GM12878 (cell line): ENCODE measurements at regions not wholly inside any gene's neighbourhood (a gene's known extent, or its start where the extent isn't known, plus 50 kb on each side); places are given as distances from the start of the nearest gene placed in this dataset.

Experiments used
- ATAC-seq: fragments of 200-7000 bp; cut with Tn5 transposase; 3 replicates; pipeline ENCODE4 v1.9.1; 2020; ENCODE audit warnings: mild to moderate bottlenecking, moderate library complexity
- BruUV-seq: library from RNA; stranded (reverse); fragments of 400-500 nt; replicated peaks from 2 replicates; lab custom pipeline; 2021; lab: Mats Ljungman, UMichigan
- CTCF ChIA-PET: fragments of 300-600 bp; sonication (Branson Sonifier 250); formaldehyde crosslinking; extraction: SDS; loops from one replicate; lab custom pipeline; 2021; ENCODE audit warnings: inconsistent platforms; lab: Yijun Ruan, JAX
- POLR2A ChIA-PET: fragments of 350-600 bp; formaldehyde crosslinking; extraction: SDS; loops from one replicate; lab custom pipeline; 2021; ENCODE audit warnings: inconsistent platforms; lab: Charles Lee
- RAD21 ChIA-PET: fragments of 300-600 bp; sonication (Branson Sonifier 250); formaldehyde crosslinking; loops from one replicate; lab custom pipeline; 2023; ENCODE audit warnings: antibody characterized with exemption; ENCODE audit not compliant: unreplicated experiment; lab: Charles Lee
- SMC1A ChIA-PET: fragments of 300-600 bp; sonication (Branson Sonifier 250); formaldehyde crosslinking; loops from one replicate; lab custom pipeline; 2023; ENCODE audit not compliant: unreplicated experiment, uncharacterized antibody; lab: Charles Lee
- DNase-seq: peaks from one replicate; pipeline ENCODE4 v3.0.0-alpha.2; 2011; ENCODE audit warnings: low read depth, low spot score
- FAIRE-seq: peaks from 3 replicates; lab custom pipeline; 2011; peaks lifted over from hg19 to GRCh38; lab: Jason Lieb, UNC
- H2AFZ ChIP-seq: 2 replicates; pipeline ENCODE4 v1.6.0; 2011; ENCODE audit warnings: low read depth, low read length, control low read depth; ENCODE audit not compliant: control insufficient read depth
- H3K27ac ChIP-seq: 2 replicates; pipeline ENCODE4 v1.5.1; 2011; ENCODE audit warnings: control low read depth; ENCODE audit not compliant: control insufficient read depth, insufficient read depth
- H3K27me3 ChIP-seq, 2 experiments: replicated peaks in 1 of 2; 2 replicates each; pipeline versions ENCODE4 v1.6.0 to v1.6.1; 2011; ENCODE audit warnings: low read length in 1 of 2; ENCODE audit not compliant: control insufficient read depth in 2 of 2, insufficient read depth in 2 of 2
- H3K36me3 ChIP-seq, 2 experiments: 2 replicates each; pipeline ENCODE4 v1.5.1; 2011; ENCODE audit warnings: low read length in 1 of 2; ENCODE audit not compliant: control insufficient read depth in 2 of 2, insufficient read depth in 2 of 2
- H3K4me1 ChIP-seq: 2 replicates; pipeline ENCODE4 v1.6.1; 2011; ENCODE audit warnings: mild to moderate bottlenecking, low read length, moderate library complexity, mixed read lengths; ENCODE audit not compliant: control insufficient read depth, insufficient read depth
- H3K4me2 ChIP-seq: 2 replicates; pipeline ENCODE4 v1.6.0; 2011; ENCODE audit warnings: control low read depth; ENCODE audit not compliant: control insufficient read depth, insufficient read depth
- H3K4me3 ChIP-seq: fragments of 200-600 bp; sonication (generic); 2 replicates; pipeline ENCODE4 v1.5.1; 2016
- H3K79me2 ChIP-seq: 2 replicates; pipeline ENCODE4 v1.6.0; 2011; ENCODE audit warnings: low read length; ENCODE audit not compliant: control insufficient read depth, insufficient read depth
- H3K9ac ChIP-seq: 2 replicates; pipeline ENCODE4 v1.8.0; 2011; ENCODE audit warnings: low read length, control low read depth, mixed read lengths; ENCODE audit not compliant: control insufficient read depth, insufficient read depth
- H3K9me3 ChIP-seq: replicated peaks from 3 replicates; pipeline ENCODE4 v1.5.1; 2011; ENCODE audit warnings: mild to moderate bottlenecking, low read length; ENCODE audit not compliant: control insufficient read depth, insufficient read depth
- H4K20me1 ChIP-seq: 2 replicates; pipeline ENCODE4 v1.6.0; 2011; ENCODE audit not compliant: control insufficient read depth, insufficient read depth
- BCL11A ChIP-seq: IDR thresholded peaks from 2 replicates; pipeline ENCODE4 v1.6.1; 2011; ENCODE audit warnings: low read depth, low read length
- EED ChIP-seq: sonication (generic); IDR thresholded peaks from 2 replicates; pipeline ENCODE4 v1.6.1; 2016; ENCODE audit warnings: antibody characterized with exemption, low read depth
- ETV6 ChIP-seq, 2 experiments: fragments of 450-650 bp in 1 of 2; IDR thresholded peaks in 1 of 2; conservative IDR thresholded peaks in 1 of 2; 2 replicates each; pipeline ENCODE4 v1.6.1; 2014; ENCODE audit warnings: antibody characterized with exemption in 1 of 2, borderline replicate concordance in 1 of 2, low read depth in 1 of 2, mild to moderate bottlenecking in 1 of 2, moderate library complexity in 1 of 2
- GATAD2B ChIP-seq: fragments of 450-650 bp; conservative IDR thresholded peaks from 2 replicates; pipeline ENCODE4 v1.6.1; 2017; ENCODE audit warnings: low read depth, mild to moderate bottlenecking, moderate library complexity
- LARP7 ChIP-seq: fragments of 450-650 bp; IDR thresholded peaks from 2 replicates; pipeline ENCODE4 v1.6.1; 2017; ENCODE audit warnings: mild to moderate bottlenecking
- NFXL1 ChIP-seq: fragments of 450-650 bp; IDR thresholded peaks from 2 replicates; pipeline ENCODE4 v1.6.1; 2017; ENCODE audit warnings: antibody characterized with exemption, mild to moderate bottlenecking, borderline replicate concordance
- SIN3A ChIP-seq: IDR thresholded peaks from 2 replicates; pipeline ENCODE4 v1.6.1; 2012; ENCODE audit warnings: low read depth, low read length, improper control_type of control experiment
- ZSCAN29 ChIP-seq: fragments of 450-650 bp; IDR thresholded peaks from 2 replicates; pipeline ENCODE4 v1.6.1; 2017; ENCODE audit warnings: mild to moderate bottlenecking, moderate library complexity
- ZZZ3 ChIP-seq: IDR thresholded peaks from 2 replicates; pipeline ENCODE4 v1.6.1; 2011; ENCODE audit warnings: low read depth; ENCODE audit not compliant: control insufficient read depth, insufficient read length
- WGBS: methylation state at CpG from one replicate; pipeline ENCODE4 v1.1.6; 2016; ENCODE audit warnings: low lambda C conversion rate; ENCODE audit not compliant: insufficient replicate concordance, insufficient coverage; ENCODE audit errors: missing lambda C conversion rate; 5-methylcytosine and 5-hydroxymethylcytosine counted together
- in situ Hi-C: fragments of 300-500 bp; cut with MboI; formaldehyde crosslinking; loops from 9 replicates; pipeline ENCODE4 v1.14.3; 2018; ENCODE audit warnings: mixed read lengths
- intact Hi-C: fragments of 100-400 bp; cut with micrococcal nuclease; formaldehyde crosslinking; loops from one replicate; pipeline ENCODE4 v1.14.2; 2022; ENCODE audit not compliant: unreplicated experiment
- TF ChIP-seq, protein P1 (sequence below): fragments of 450-650 bp; IDR thresholded peaks from 2 replicates; pipeline ENCODE4 v1.6.1; 2014; ENCODE audit warnings: mild to moderate bottlenecking

GRCh38 chr6:132971676-132972075 lies 157.3 kb downstream of the RPS12 start:
- FAIRE-seq (no peak), DNase-seq (no peak), ATAC-seq (no peak)
- SMC1A ChIA-PET = interaction anchor here (3.3 kb wide), 1 partner anchor 10 kb away, joined by 10 read pairs; no protein-coding TSS in a partner anchor
- Histone ChIP-seq H2AFZ (no peak overlapping the region), H4K20me1 (no peaks in the 10 kb centered on the region), H3K4me3 (no peak overlapping the region), H3K9ac (no peak overlapping the region), H3K27ac (no peak overlapping the region), H3K9me3 (no peaks in the 10 kb centered on the region), H3K27me3 (no peaks in the 10 kb centered on the region), H3K4me1 (no peaks in the 10 kb centered on the region), H3K4me2 (no peak overlapping the region), H3K79me2 (no peaks in the 10 kb centered on the region), H3K36me3 (no peaks in the 10 kb centered on the region)
- in situ Hi-C loops = no loop called here
- TF ChIP-seq GATAD2B = no peak
- TF ChIP-seq ZSCAN29 = no peak
- no peak for TF ChIP-seq ZZZ3
- TF ChIP-seq LARP7 = no peak
- POLR2A ChIA-PET = no interaction called here
- intact Hi-C loops = no loop called here
- 59% methylated on average over 3 of the region's 3 CpGs for WGBS
- RAD21 ChIA-PET = no interaction called here
- CTCF ChIA-PET = interaction anchor here (3.8 kb wide), 1 partner anchor 10 kb away, joined by 24 read pairs; no protein-coding TSS in a partner anchor
- no TSS peak for BruUV-seq

DNA sequence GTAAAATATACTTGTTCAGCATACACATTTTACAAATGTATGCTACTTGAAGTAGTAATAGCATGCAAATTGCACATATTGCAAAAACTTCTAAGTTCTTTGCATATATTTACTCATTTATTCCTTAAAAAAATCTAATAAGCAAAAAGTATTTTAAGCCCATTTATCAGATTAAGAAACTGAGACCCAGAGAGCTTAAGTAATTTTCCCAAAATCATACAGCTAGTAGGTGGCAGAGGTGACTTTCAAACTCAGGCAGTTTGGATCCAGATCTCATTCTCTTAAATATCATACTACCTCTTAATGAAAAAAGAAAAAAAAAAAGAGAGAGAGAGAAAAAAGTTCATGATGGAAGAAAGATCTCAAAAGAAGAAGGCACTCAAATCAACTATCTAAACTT lies 157.9 kb downstream of the RPS12 start:
- no peaks in the 10 kb centered on the region for H3K9me3 ChIP-seq
- no peaks in the 10 kb centered on the region for H3K36me3 ChIP-seq
- in situ Hi-C loops (no loop called here), intact Hi-C loops (no loop called here)
- H3K79me2 ChIP-seq = no peaks in the 10 kb centered on the region
- POLR2A ChIA-PET = no interaction called here
- DNase-seq (no peak), ATAC-seq (no peak), FAIRE-seq (no peak)
- no peak overlapping the region for H2AFZ ChIP-seq
- no peaks in the 10 kb centered on the region for H3K27me3 ChIP-seq
- H3K9ac ChIP-seq = no peak overlapping the region
- no peaks in the 10 kb centered on the region for H4K20me1 ChIP-seq
- no TSS peak for BruUV-seq
- RAD21 ChIA-PET = no interaction called here
- no peak overlapping the region for H3K4me3 ChIP-seq
- CTCF ChIA-PET = interaction anchor here (3.8 kb wide), 1 partner anchor 10 kb away, joined by 24 read pairs; no protein-coding TSS in a partner anchor
- no peak overlapping the region for H3K27ac ChIP-seq
- no peak overlapping the region for H3K4me2 ChIP-seq
- SMC1A ChIA-PET = interaction anchor here (3.3 kb wide), 1 partner anchor 10 kb away, joined by 10 read pairs; no protein-coding TSS in a partner anchor
- TF ChIP-seq ZSCAN29 (no peak), EED (no peak), NFXL1 (no peak), SIN3A (no peak), ETV6 (conservative IDR thresholded peaks at IDR 0.05 in 1 of 2, IDR thresholded peaks at IDR 0.05 in 1 of 2; ENCODE audit: borderline replicate concordance in 1 of 2, low read depth in 1 of 2) (no peak), BCL11A (no peak)
- TF ChIP-seq, protein P1, sequence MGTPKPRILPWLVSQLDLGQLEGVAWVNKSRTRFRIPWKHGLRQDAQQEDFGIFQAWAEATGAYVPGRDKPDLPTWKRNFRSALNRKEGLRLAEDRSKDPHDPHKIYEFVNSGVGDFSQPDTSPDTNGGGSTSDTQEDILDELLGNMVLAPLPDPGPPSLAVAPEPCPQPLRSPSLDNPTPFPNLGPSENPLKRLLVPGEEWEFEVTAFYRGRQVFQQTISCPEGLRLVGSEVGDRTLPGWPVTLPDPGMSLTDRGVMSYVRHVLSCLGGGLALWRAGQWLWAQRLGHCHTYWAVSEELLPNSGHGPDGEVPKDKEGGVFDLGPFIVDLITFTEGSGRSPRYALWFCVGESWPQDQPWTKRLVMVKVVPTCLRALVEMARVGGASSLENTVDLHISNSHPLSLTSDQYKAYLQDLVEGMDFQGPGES = no peak
- no peaks in the 10 kb centered on the region for H3K4me1 ChIP-seq
